Muscle of arm (tissue), 1 donor: ENCODE measurements at regions not wholly inside any gene's neighbourhood (a gene's known extent, or its start where the extent isn't known, plus 50 kb on each side); places are given as distances from the start of the nearest gene placed in this dataset.
A peak's percentile ranks its signal among the peaks of the same experiment; 100 is the strongest.
"Not testable (repeated sequence)": the region's sequence is repeated elsewhere in the genome, so short reads cannot be mapped to it uniquely, and the experiment has no call there.

Experiments
- DNase-seq: peaks from one replicate; pipeline ENCODE4 v3.0.0-alpha.2; 2013

DNA sequence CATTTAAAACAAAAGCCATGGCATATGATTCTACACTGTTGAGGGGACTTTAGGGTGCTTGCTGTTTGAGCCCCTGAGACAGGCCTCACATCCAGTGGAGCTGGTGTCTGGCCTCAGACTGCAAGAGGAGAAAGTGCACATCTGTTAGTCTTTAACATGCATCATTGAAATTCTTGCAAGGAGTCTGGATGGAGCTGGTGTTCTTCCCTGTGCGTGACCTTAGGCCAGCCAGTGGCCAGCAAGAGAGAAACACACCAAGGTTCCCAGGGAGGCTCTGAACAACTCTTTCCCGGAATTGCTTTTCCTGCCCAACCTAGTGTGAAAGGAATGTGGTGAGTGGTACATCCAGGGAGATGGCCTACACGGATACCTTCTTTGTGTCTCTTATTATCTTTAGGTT lies 282.8 kb upstream of the TNC start:
- no peak for DNase-seq

DNA sequence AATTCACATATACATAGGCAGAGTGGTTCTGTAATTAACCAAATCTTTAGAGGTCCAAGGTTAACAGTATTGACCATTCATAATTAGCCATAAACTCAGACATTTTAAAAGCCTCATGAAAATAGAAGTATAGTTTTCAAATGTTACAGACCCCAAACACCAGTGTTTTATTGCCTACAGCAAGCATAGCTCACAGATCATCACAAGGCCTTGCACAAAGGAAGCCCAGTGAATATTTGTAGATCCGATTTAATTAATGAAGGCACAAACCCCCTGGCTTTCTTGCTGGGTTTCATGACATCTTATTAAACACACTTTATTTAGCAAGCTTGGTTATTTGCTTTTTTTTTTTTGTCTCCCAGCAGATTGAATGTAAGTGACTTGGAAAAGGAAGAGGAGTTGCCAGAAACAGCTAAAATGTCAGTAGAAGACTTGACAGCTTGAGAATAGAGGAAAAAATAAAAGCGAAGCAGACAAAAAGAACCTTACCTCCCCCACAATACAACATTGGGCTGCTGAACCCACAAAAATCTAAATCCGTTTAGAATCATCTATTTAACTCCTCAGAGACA lies 283.9 kb upstream of the TNC start:
- no peak for DNase-seq

- DNase-seq = no peak
Observed at GRCh38 chr9:115403753-115404152, 285.8 kb upstream of the TNC start.

DNA sequence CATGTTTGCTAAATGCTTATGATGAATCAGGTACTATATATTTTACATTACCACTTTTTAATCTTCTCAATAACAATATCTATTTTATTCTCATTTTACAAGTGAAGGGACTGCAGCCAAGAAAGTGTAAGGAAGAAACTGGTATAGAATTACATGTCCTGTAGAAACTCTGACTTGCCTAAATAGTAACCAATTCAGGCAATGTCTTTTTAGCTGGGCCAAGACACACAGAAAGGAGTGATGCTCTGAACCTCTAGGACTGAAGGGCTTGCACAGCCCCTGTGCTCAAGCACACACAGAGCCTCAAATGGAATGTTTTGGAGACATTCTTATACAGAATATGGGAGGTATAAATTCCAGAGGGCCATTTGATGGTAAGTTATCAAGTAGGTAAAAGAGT lies 286.4 kb upstream of the TNC start:
- DNase-seq = no peak

DNA sequence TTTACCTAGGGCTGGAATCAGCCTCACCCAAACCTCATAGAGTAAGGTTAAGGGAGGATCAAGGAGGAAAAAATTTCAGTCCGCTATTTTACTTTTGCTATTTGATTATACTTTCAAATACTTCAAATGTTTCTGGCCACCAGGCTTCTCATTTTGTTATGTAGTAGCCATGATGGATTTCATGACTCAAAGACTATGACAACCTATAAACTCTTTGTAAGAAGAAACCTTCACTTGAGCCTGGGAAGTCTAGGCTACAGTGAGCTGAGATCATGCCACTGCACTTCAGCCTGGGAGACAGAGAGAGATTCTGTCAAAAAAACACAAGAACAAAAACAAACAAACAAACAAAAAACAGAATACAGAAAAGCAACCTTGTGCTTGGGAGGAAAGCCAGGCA lies 293.6 kb upstream of the TNC start:
- no peak for DNase-seq

- no peak for DNase-seq
Observed at GRCh38 chr9:115411993-115412452, 294.1 kb upstream of the TNC start.

DNA sequence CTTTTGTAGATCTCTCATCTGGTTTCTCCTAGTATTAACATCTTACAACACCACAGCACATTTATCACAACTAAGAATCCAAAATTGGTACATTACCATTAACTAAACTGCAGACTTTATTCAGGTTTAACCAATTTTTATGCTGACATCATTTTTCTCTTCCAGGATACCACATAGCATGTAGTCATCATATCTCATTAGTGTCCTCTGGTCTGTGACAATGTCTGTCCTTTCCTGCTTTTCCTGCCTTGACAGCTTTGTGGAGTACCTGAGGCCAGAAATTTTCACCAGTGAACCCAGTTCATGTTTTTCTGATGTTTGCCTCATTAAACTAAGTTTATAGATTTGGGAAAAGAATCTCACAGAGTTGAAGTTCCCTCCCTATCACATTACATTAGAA lies 294.7 kb upstream of the TNC start:
- DNase-seq = no peak

- no peak for DNase-seq
Observed at GRCh38 chr9:115413304-115413703, 295.3 kb upstream of the TNC start.

DNA sequence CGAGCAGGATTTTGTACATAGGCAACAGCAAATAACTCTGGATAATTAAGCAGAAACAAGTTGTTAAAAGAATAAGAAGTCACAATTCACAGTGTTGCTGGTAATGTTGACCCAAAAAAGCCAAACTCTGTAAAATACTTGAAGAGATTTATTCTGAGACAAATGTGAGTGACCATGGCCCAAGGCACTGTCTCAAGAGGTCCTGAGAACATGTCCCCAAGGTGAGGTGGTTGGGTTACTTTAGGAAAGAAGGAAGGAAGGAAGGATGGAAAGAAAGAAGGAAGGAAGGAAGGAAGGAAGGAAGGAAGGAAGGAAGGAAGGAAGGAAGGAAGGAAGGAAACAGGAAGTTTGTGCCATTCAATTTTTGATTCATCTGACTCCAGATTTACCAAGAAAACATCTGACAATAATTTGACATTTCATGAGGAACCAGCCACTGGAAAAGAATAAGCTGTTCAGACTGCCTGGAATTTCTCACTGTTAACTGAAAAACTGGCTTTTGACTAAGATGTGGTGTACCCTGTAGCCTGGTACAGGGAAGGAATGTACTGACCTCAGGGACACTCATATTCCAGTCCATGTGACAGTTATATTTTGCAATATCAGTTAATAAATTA lies 295.9 kb upstream of the TNC start:
- no peak for DNase-seq

DNA sequence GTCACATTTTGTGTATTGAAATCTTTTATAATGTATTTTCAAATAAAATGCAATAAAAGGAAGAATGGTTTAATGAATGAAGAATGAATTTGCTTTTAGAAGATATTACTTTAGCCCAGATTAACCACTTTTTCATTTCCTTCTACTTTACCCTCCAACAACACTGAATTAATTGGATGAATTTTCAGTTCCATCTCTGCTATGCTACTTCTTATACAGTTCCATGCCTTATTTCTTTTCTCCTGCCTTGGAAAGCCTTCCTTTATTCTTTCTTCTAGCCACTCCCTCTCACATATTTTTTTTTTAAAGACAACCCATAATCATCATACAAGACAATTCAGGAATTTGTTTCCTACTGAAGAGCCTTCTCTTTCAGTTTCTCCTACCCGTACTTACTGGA lies 296.6 kb upstream of the TNC start:
- no peak for DNase-seq

- no peak for DNase-seq
Observed at GRCh38 chr9:115415450-115415849, 297.5 kb upstream of the TNC start.

DNA sequence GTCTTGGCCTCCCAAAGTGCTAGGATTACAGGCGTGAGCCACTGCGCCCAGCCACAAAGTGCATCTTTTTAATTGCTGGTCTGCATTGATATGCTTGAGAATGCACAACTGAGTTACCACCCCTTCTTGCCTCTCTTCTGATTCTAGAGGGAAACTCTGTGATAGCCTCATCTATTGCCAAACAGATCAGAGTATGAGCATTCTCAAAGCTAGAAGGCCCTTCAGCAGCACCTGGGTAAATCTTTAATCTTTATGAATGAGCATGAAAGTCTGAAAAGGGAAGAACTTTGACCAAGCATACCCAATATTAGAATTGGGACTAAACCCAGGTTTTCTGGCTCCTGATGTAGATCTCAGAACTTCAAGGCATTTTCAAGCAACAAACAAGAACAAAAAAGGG lies 298.3 kb upstream of the TNC start:
- DNase-seq = no peak

DNA sequence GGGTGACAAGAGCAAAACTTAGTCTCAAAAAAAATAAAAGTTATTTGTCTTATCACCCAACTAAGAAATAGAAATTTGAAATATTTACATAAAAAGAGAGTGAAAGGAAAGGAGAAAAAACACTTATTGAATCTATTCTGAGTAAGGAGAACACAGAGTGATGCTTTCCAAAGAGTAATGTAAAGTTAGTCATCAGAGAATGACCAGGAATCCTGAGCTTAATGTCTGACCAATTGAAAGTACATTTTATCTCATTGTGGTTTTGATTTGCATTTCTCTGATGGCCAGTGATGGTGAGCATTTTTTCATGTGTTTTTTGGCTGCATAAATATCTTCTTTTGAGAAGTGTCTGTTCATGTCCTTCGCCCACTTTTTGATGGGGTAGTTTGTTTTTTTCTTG lies 300.2 kb upstream of the TNC start:
- not testable (repeated sequence) for DNase-seq

GRCh38 chr9:115422932-115423440 lies 305.0 kb upstream of the TNC start:
- no peak for DNase-seq

- no peak for DNase-seq
Observed at GRCh38 chr9:115423646-115424045, 305.7 kb upstream of the TNC start.

- DNase-seq = no peak
Observed at GRCh38 chr9:115425601-115426000, 307.6 kb upstream of the TNC start.

DNA sequence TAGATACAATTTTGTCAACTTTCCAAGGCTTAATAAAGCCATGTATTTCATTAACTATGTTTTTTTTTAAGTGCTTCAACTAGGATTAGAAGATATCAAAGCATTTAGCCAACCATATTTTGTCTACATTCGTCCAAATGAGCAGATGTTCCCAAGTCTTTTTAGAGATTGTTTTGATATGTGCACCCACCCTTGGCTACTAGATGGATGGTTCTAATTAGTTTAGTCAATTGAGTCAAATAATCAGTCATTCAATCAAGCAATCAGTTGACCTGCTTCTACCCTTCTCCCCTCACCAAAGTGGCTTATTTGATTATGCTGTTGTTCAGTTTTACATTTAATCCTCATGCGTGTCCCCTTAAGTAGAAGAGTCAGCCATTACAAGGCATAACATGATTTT lies 319.5 kb upstream of the TNC start:
- DNase-seq = no peak

DNA sequence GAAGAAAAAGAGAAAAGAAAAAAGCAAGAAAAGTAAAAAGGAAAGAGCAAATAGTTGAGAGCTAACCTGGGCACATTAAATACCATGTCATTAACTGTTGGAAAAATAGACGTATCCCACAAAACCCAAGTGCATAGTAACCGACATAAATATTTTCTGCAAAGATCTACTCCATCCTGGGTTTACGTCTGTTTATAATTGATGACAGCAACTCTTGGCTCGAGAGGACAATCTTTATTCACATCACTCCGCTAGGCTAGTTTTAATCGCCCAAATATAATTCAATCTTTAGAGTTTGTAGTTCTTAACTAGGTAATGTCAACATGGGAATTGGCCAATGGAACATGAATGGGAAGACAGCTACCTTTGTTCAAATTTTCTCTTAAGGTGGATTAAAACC lies 321.7 kb upstream of the TNC start:
- no peak for DNase-seq

DNA sequence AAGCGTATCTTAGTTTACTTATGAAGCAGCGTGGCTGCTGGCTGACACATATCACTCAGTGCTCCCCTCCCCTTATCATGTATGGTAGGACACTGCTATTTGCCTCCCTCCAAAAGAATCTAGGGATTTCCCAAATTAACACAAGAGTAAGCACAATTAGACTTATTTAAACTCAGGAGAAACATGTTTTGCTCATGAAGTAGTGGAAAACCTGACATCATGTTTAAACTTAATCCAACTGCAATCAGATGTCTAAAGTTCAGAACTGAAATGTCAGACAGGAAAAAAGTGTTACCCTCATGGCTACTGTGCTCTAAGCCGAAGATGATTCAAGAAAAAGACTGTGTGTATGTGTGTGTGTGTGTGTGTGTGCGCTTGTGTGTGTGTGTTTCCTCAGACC lies 324.1 kb upstream of the TNC start:
- DNase-seq = peak; percentile 69

DNA sequence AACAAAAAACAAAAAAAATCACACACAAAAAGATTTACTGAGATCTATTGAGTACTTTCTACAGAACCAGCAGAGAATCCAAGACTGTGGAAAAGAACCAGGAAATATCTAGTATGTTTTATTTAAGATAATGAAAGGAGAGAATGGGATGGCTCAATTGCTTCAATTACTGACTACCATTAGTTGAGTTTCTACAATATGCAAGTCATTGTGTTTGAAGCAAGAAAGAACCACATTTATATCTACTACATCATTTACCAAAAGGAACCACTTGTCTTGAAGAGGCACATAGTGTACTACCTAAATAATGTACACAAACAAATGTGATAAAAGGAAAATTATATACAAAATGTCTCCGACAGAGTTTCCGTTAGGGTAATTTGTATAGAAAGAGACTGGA lies 325.9 kb upstream of the TNC start:
- no peak for DNase-seq

DNA sequence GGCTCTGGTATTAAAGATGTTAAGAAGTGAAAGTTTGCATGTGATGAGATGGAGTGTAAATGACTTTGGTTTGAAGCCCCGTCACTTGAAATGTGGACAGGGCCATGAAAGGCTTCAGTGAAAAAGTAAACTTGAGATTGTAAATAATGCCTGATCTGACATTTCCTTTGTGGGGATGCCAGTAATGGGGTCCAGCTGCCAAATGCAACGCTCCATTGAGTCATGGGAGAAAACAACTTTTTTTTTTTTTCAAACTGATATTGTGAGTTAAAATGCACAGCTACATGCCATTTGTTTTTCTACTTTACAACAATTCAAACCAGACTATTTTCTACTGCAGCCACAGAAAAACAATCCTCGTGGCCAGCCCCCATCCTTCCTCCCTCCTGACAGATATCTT lies 327.0 kb upstream of the TNC start:
- DNase-seq = peak; percentile 39

- no peak for DNase-seq
Observed at GRCh38 chr9:115445655-115446054, 327.7 kb upstream of the TNC start.

DNA sequence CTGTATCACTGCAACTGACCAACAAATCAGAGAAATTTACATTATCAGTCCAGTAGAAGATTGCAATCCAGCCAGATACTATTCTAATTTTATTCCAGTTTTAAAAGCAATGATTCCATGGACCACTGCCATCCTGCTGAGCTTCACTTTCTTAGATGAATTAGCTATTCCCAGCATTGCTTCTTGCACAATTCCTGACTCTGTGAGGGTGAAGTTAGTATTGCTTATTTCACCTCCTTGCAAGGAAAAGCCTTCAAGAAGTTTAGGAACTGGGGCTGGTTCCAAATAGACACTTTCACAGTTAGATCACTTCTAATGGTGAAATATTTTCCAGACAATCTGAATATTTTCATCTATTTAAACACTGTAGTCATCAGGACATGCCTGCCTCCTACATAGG lies 338.6 kb upstream of the TNC start:
- no peak for DNase-seq

DNA sequence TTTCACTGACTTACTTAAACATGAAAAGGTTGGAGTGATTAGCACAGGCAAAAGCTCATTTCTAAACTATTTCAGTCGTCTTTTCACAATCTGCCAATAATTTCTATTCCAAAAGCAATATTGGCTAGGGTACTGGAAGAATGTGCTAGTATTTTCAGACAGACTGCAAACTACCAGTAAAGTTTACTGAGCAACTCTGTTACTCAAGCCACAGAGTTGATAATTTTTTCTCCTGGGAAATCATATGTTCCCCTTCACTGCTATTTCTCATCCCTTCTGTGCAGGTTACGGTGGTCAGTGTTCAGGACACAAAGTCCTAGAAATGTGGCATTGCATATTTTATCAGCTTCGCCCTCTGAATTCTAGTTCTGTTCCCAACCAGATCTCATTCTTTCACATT lies 343.3 kb upstream of the TNC start:
- DNase-seq = peak; percentile 57
